ENCODE measurements at regions not wholly inside any gene's neighbourhood (a gene's known extent, or its start where the extent isn't known, plus 50 kb on each side); places are given as distances from the start of the nearest gene placed in this dataset.

DNA sequence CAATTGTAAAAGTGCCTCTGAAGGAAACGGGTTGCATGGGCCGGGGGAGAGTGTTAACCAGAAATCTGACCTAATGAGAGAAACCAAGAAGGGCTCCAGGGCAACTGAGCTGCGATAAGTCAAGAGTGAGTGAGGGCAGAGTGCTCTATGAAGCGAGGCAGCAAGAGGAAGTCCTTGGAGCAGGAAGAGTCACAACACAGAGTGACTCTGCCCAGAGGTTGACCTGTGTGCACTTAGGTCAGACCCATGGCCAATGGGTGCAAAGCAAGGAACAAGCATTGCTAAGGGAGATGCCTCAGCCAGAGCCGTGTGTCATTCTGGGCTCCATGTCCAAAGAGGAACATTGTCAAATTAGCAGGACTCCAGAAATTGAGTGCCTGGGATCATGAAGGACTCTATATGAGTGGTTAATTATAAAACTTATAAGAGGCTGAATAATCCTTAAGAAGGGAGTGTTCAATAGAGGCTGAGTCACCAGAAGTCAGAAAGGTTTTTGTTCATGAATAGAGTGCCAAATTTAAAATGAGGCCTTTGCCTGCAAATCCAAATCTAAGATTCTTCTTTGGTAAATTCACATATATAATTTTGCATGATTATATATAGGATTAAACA is 438.5 kb downstream of the MED10 start:
- H3K27me3 ChIP-seq (ENCODE audit: insufficient read depth, low read length) = no peaks in the 10 kb centered on the region
- H3K27ac ChIP-seq (ENCODE audit: low read depth, low read length) = no peak overlapping the region
- H3K4me3 ChIP-seq (ENCODE audit: insufficient read depth, low read length) = no peak overlapping the region
- H3K79me2 ChIP-seq (ENCODE audit: insufficient read depth, low read length) = no peaks in the 10 kb centered on the region
- no peaks in the 10 kb centered on the region for H4K20me1 ChIP-seq (ENCODE audit: insufficient read depth, low read length)
- TF ChIP-seq, protein P1, sequence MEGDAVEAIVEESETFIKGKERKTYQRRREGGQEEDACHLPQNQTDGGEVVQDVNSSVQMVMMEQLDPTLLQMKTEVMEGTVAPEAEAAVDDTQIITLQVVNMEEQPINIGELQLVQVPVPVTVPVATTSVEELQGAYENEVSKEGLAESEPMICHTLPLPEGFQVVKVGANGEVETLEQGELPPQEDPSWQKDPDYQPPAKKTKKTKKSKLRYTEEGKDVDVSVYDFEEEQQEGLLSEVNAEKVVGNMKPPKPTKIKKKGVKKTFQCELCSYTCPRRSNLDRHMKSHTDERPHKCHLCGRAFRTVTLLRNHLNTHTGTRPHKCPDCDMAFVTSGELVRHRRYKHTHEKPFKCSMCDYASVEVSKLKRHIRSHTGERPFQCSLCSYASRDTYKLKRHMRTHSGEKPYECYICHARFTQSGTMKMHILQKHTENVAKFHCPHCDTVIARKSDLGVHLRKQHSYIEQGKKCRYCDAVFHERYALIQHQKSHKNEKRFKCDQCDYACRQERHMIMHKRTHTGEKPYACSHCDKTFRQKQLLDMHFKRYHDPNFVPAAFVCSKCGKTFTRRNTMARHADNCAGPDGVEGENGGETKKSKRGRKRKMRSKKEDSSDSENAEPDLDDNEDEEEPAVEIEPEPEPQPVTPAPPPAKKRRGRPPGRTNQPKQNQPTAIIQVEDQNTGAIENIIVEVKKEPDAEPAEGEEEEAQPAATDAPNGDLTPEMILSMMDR (IDR thresholded peaks at IDR 0.05; ENCODE audit: extremely low read depth, low read depth, low read length) = no peak
- no peaks in the 10 kb centered on the region for H3K36me3 ChIP-seq (ENCODE audit: insufficient read depth, low read length)
- no peaks in the 10 kb centered on the region for H3K4me1 ChIP-seq (ENCODE audit: insufficient read depth, low read length)
- no peak overlapping the region for H2AFZ ChIP-seq (ENCODE audit: low read length)
- H3K9me3 ChIP-seq (ENCODE audit: low read depth, low read length) = peaks cover 3% of the 10 kb centered on the region
- no peak for DNase-seq (ENCODE audit: insufficient read length, low spot score, missing footprints)
- H3K4me2 ChIP-seq (ENCODE audit: insufficient read depth, low read length) = no peak overlapping the region

DNA sequence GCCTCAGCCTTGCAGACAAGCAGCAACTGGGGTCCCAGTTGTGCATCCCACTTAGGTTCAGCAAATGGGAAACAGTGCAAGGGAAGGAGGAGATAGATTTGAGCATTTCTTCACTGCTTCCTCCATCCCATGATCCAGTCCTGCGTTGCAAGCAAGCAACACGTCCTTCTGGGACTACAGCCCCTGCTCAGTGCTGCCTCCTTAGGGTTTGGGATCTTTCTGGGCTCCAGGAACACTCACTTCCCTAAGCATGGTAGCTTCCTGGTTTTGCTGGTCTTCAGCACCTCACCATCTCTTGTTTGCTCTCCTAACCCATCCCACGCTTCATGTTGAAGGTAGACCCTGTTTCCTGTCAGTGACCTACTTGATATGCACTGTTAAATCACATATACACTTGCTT is 444.7 kb downstream of the MED10 start:
- H2AFZ ChIP-seq (ENCODE audit: low read length) = no peak overlapping the region

DNA sequence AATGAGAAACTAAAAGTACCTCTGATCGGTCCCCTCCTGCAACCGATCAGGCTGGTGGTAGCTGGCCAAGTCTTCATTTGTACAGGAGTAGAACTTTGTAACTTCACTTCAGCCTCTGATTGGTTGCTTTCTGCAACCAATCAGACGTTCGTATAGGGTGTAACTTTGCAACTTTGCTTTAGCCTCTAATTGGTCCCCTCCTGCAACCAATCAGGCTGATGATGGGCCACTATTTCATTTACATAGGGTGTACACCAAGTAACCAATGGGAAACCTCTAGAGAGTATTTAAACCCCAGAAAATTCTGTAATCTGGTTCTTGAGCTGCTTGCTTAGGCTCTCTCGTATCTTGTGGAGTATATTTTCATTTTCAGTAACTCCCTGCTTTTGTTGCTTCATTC is 445.5 kb downstream of the MED10 start:
- Histone ChIP-seq H2AFZ (ENCODE audit: low read length) (no peak overlapping the region), H3K4me1 (ENCODE audit: insufficient read depth, low read length) (no peaks in the 10 kb centered on the region), H3K4me3 (ENCODE audit: insufficient read depth, low read length) (no peak overlapping the region), H3K4me2 (ENCODE audit: insufficient read depth, low read length) (no peak overlapping the region), H3K79me2 (ENCODE audit: insufficient read depth, low read length) (no peaks in the 10 kb centered on the region), H3K27ac (ENCODE audit: low read depth, low read length) (no peak overlapping the region), H3K36me3 (ENCODE audit: insufficient read depth, low read length) (no peaks in the 10 kb centered on the region), H4K20me1 (ENCODE audit: insufficient read depth, low read length) (no peaks in the 10 kb centered on the region), H3K27me3 (ENCODE audit: insufficient read depth, low read length) (no peaks in the 10 kb centered on the region), H3K9me3 (ENCODE audit: low read depth, low read length) (peaks cover 4% of the 10 kb centered on the region)
- no peak for DNase-seq (ENCODE audit: insufficient read length, low spot score, missing footprints)
- TF ChIP-seq, protein P1 (IDR thresholded peaks at IDR 0.05; ENCODE audit: extremely low read depth, low read depth, low read length) = no peak

More for the DNA sequence above, 444.7 kb downstream of the MED10 start:
- Histone ChIP-seq H4K20me1 (ENCODE audit: insufficient read depth, low read length) (no peaks in the 10 kb centered on the region), H3K4me1 (ENCODE audit: insufficient read depth, low read length) (no peaks in the 10 kb centered on the region), H3K4me2 (ENCODE audit: insufficient read depth, low read length) (no peak overlapping the region), H3K27ac (ENCODE audit: low read depth, low read length) (no peak overlapping the region), H3K79me2 (ENCODE audit: insufficient read depth, low read length) (no peaks in the 10 kb centered on the region), H3K9me3 (ENCODE audit: low read depth, low read length) (peaks cover 5% of the 10 kb centered on the region), H3K4me3 (ENCODE audit: insufficient read depth, low read length) (no peak overlapping the region), H3K27me3 (ENCODE audit: insufficient read depth, low read length) (no peaks in the 10 kb centered on the region), H3K36me3 (ENCODE audit: insufficient read depth, low read length) (no peaks in the 10 kb centered on the region)
- DNase-seq (ENCODE audit: insufficient read length, low spot score, missing footprints) = no peak
- TF ChIP-seq, protein P1 (IDR thresholded peaks at IDR 0.05; ENCODE audit: extremely low read depth, low read depth, low read length) = no peak

DNA sequence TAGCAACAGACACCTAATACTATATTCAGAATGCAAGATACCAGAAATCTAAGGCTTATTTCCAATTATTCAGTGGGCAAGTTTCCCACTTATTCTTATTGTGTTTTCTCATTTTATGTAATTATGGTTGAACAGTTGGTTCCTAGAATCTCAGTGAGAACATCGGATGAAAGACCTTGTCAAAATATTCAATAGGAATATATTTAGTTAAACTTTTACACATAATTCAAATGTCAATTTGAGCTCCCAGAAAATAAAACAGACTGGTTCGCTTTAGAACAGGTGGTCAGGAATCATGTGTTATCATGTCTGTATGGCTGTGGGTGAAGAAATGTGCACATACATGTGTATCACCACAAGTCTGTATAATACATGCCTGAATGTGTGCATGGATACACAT is 447.8 kb downstream of the MED10 start:
- no peak for DNase-seq (ENCODE audit: insufficient read length, low spot score, missing footprints)
- Histone ChIP-seq H3K36me3 (ENCODE audit: insufficient read depth, low read length) (no peaks in the 10 kb centered on the region), H3K27ac (ENCODE audit: low read depth, low read length) (no peak overlapping the region), H3K27me3 (ENCODE audit: insufficient read depth, low read length) (no peaks in the 10 kb centered on the region), H3K79me2 (ENCODE audit: insufficient read depth, low read length) (no peaks in the 10 kb centered on the region), H2AFZ (ENCODE audit: low read length) (no peak overlapping the region), H3K4me2 (ENCODE audit: insufficient read depth, low read length) (no peak overlapping the region), H4K20me1 (ENCODE audit: insufficient read depth, low read length) (no peaks in the 10 kb centered on the region), H3K4me1 (ENCODE audit: insufficient read depth, low read length) (no peaks in the 10 kb centered on the region), H3K4me3 (ENCODE audit: insufficient read depth, low read length) (no peak overlapping the region), H3K9me3 (ENCODE audit: low read depth, low read length) (peaks cover 4% of the 10 kb centered on the region)
- TF ChIP-seq, protein P1 (IDR thresholded peaks at IDR 0.05; ENCODE audit: extremely low read depth, low read depth, low read length) = no peak
